ENCODE measurements at regions not wholly inside any gene's neighbourhood (a gene's known extent, or its start where the extent isn't known, plus 50 kb on each side); places are given as distances from the start of the nearest gene placed in this dataset.

- Histone ChIP-seq H3K4me3 (ENCODE audit: low read length) (no peak overlapping the region), H4K20me1 (ENCODE audit: insufficient read depth, low read length) (no peaks in the 10 kb centered on the region), H3K9ac (ENCODE audit: low read length) (no peak overlapping the region), H3K27me3 (replicated peaks; ENCODE audit: insufficient read depth, low read length) (no peaks in the 10 kb centered on the region), H3K4me1 (ENCODE audit: low read length) (no peaks in the 10 kb centered on the region), H3K36me3 (replicated peaks; ENCODE audit: insufficient read depth, low read length) (no peaks in the 10 kb centered on the region), H3K9me2 (replicated peaks; ENCODE audit: insufficient read depth, low read length) (no peaks in the 10 kb centered on the region), H3K79me2 (ENCODE audit: low read length) (no peaks in the 10 kb centered on the region), H3K4me2 (ENCODE audit: low read depth, low read length) (no peak overlapping the region), H3K27ac (ENCODE audit: low read length) (no peak overlapping the region), H2AFZ (ENCODE audit: low read length) (no peak overlapping the region), H3F3A (ENCODE audit: insufficient read depth, low read length) (no peaks in the 10 kb centered on the region), H3K9me3 (replicated peaks; ENCODE audit: insufficient read depth, low read length) (no peaks in the 10 kb centered on the region)
- no peak for DNase-seq
- TF ChIP-seq EZH2phosphoT487 (IDR thresholded peaks at IDR 0.05; ENCODE audit: low read length) (no peak), EZH2 (optimal IDR thresholded peaks at IDR 0.05; ENCODE audit: low read depth, low read length) (no peak)
- TF ChIP-seq, protein P1, sequence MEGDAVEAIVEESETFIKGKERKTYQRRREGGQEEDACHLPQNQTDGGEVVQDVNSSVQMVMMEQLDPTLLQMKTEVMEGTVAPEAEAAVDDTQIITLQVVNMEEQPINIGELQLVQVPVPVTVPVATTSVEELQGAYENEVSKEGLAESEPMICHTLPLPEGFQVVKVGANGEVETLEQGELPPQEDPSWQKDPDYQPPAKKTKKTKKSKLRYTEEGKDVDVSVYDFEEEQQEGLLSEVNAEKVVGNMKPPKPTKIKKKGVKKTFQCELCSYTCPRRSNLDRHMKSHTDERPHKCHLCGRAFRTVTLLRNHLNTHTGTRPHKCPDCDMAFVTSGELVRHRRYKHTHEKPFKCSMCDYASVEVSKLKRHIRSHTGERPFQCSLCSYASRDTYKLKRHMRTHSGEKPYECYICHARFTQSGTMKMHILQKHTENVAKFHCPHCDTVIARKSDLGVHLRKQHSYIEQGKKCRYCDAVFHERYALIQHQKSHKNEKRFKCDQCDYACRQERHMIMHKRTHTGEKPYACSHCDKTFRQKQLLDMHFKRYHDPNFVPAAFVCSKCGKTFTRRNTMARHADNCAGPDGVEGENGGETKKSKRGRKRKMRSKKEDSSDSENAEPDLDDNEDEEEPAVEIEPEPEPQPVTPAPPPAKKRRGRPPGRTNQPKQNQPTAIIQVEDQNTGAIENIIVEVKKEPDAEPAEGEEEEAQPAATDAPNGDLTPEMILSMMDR (IDR thresholded peaks at IDR 0.05; ENCODE audit: low read length) = no peak
Measured at GRCh38 chr7:110186334-110186733, 904.6 kb upstream of the LRRN3 start.

DNA sequence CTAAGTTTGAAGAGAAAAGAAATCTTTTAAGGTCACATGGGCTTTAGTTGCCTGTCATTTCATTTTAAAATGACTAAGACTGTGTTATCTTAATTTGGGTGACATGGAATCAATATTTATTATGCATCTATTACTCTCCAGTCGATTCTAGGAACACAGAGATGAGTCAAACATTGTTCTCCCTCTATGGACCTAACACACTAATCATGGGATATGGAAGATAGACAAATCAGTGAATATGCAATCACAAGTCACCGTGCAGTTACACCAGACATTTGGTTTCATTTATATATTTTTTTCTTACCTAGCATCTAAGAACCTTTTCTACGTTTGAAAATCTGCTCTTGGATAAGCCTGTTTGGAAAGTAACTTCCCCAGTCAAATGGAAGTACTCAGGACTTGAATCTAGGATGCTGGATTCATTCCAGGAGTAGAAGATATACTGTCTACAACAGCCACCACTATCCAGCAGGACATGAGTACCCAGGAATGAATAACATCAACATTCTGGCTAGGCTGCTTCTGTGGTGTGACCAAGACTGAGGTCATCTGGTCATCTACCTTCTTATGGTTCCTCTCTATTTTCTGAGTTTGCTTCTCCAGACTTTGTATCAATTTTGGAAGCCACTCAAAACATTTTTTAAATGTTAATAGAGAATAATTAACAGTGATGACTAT is 902.9 kb upstream of the LRRN3 start:
- no peak overlapping the region for H2AFZ ChIP-seq (ENCODE audit: low read length)
- H3K9ac ChIP-seq (ENCODE audit: low read length) = no peak overlapping the region
- H3K27ac ChIP-seq (ENCODE audit: low read length) = no peak overlapping the region
- H3K9me3 ChIP-seq (replicated peaks; ENCODE audit: insufficient read depth, low read length) = no peaks in the 10 kb centered on the region
- H3F3A ChIP-seq (ENCODE audit: insufficient read depth, low read length) = no peaks in the 10 kb centered on the region
- TF ChIP-seq EZH2phosphoT487 (IDR thresholded peaks at IDR 0.05; ENCODE audit: low read length) (no peak), EZH2 (optimal IDR thresholded peaks at IDR 0.05; ENCODE audit: low read depth, low read length) (no peak)
- TF ChIP-seq, protein P1 (IDR thresholded peaks at IDR 0.05; ENCODE audit: low read length) = no peak
- H3K4me1 ChIP-seq (ENCODE audit: low read length) = no peaks in the 10 kb centered on the region
- H4K20me1 ChIP-seq (ENCODE audit: insufficient read depth, low read length) = no peaks in the 10 kb centered on the region
- H3K9me2 ChIP-seq (replicated peaks; ENCODE audit: insufficient read depth, low read length) = no peaks in the 10 kb centered on the region
- no peak for DNase-seq
- H3K4me3 ChIP-seq (ENCODE audit: low read length) = no peak overlapping the region
- no peaks in the 10 kb centered on the region for H3K27me3 ChIP-seq (replicated peaks; ENCODE audit: insufficient read depth, low read length)
- no peak overlapping the region for H3K4me2 ChIP-seq (ENCODE audit: low read depth, low read length)
- no peaks in the 10 kb centered on the region for H3K36me3 ChIP-seq (replicated peaks; ENCODE audit: insufficient read depth, low read length)
- no peaks in the 10 kb centered on the region for H3K79me2 ChIP-seq (ENCODE audit: low read length)

GRCh38 chr7:110204527-110204926 is 886.4 kb upstream of the LRRN3 start:
- H2AFZ ChIP-seq (ENCODE audit: low read length) = no peak overlapping the region
- no peak for DNase-seq

More at GRCh38 chr7:110204527-110204926, 886.4 kb upstream of the LRRN3 start:
- H3K27ac ChIP-seq (ENCODE audit: low read length) = no peak overlapping the region
- no peaks in the 10 kb centered on the region for H3K4me1 ChIP-seq (ENCODE audit: low read length)
- no peaks in the 10 kb centered on the region for H3K36me3 ChIP-seq (replicated peaks; ENCODE audit: insufficient read depth, low read length)
- H3K9ac ChIP-seq (ENCODE audit: low read length) = no peak overlapping the region
- H3K4me3 ChIP-seq (ENCODE audit: low read length) = no peak overlapping the region
- no peaks in the 10 kb centered on the region for H3K9me3 ChIP-seq (replicated peaks; ENCODE audit: insufficient read depth, low read length)
- H3K9me2 ChIP-seq (replicated peaks; ENCODE audit: insufficient read depth, low read length) = no peaks in the 10 kb centered on the region
- H3K79me2 ChIP-seq (ENCODE audit: low read length) = no peaks in the 10 kb centered on the region
- H3K27me3 ChIP-seq (replicated peaks; ENCODE audit: insufficient read depth, low read length) = no peaks in the 10 kb centered on the region
- no peaks in the 10 kb centered on the region for H4K20me1 ChIP-seq (ENCODE audit: insufficient read depth, low read length)
- H3K4me2 ChIP-seq (ENCODE audit: low read depth, low read length) = no peak overlapping the region
- H3F3A ChIP-seq (ENCODE audit: insufficient read depth, low read length) = no peaks in the 10 kb centered on the region
- TF ChIP-seq, protein P1 (IDR thresholded peaks at IDR 0.05; ENCODE audit: low read length) = no peak
- no peak for TF ChIP-seq EZH2phosphoT487 (IDR thresholded peaks at IDR 0.05; ENCODE audit: low read length)
- TF ChIP-seq EZH2 (optimal IDR thresholded peaks at IDR 0.05; ENCODE audit: low read depth, low read length) = no peak

Measured in MM.1S (cell line).